ENCODE measurements at regions not wholly inside any gene's neighbourhood (a gene's known extent, or its start where the extent isn't known, plus 50 kb on each side); places are given as distances from the start of the nearest gene placed in this dataset.

DNA sequence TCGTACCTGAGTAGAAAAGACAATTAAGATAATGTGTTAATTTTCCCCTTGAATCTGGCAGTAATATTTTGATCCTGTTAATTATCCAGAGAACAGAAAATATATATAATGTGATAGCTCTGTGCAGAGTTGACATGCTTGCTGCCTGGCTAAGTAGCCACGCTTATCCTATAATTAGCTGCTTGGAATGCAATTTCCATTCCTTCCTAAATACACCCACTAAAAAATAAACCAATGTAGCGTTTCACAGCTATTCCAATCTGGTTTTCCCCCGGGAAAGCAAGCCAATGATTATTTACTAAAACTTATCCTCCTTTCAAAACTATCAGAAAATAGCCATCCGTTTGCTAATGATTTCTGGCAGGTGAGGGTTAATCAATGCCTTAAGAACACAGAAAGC, 134.5 kb upstream of the IRX5 start:
- H3K27ac ChIP-seq (ENCODE audit: extremely low read depth, low read depth, low read length), result no peak overlapping the region
- no peaks in the 10 kb centered on the region for H3K9me3 ChIP-seq (ENCODE audit: control insufficient read depth, insufficient read depth, low read depth, low read length)
- no peak for TF ChIP-seq ZNF629 (tag by site-specific recombination; IDR thresholded peaks at IDR 0.05)
- TF ChIP-seq ZBTB48 (tag by site-specific recombination; IDR thresholded peaks at IDR 0.05), result no peak
- no peak for TF ChIP-seq ZNF302 (tag by site-specific recombination; IDR thresholded peaks at IDR 0.05; ENCODE audit: low read depth)
- TF ChIP-seq, protein P1, sequence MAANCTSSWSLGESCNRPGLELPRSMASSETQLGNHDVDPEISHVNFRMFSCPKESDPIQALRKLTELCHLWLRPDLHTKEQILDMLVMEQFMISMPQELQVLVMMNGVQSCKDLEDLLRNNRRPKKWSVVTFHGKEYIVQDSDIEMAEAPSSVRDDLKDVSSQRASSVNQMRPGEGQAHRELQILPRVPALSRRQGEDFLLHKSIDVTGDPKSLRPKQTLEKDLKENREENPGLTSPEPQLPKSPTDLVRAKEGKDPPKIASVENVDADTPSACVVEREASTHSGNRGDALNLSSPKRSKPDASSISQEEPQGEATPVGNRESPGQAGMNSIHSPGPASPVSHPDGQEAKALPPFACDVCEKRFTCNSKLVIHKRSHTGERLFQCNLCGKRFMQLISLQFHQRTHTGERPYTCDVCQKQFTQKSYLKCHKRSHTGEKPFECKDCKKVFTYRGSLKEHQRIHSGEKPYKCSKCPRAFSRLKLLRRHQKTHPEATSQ (tag by site-specific recombination; IDR thresholded peaks at IDR 0.05), result no peak
- no peak for TF ChIP-seq ZNF140 (tag by site-specific recombination; IDR thresholded peaks at IDR 0.05)
- no peak for TF ChIP-seq GFI1B (tag by site-specific recombination; IDR thresholded peaks at IDR 0.05)
- TF ChIP-seq, protein P2, sequence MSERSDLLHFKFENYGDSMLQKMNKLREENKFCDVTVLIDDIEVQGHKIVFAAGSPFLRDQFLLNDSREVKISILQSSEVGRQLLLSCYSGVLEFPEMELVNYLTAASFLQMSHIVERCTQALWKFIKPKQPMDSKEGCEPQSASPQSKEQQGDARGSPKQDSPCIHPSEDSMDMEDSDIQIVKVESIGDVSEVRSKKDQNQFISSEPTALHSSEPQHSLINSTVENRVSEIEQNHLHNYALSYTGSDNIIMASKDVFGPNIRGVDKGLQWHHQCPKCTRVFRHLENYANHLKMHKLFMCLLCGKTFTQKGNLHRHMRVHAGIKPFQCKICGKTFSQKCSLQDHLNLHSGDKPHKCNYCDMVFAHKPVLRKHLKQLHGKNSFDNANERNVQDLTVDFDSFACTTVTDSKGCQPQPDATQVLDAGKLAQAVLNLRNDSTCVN (tag by site-specific recombination; optimal IDR thresholded peaks at IDR 0.05), result no peak
- TF ChIP-seq, protein P3, sequence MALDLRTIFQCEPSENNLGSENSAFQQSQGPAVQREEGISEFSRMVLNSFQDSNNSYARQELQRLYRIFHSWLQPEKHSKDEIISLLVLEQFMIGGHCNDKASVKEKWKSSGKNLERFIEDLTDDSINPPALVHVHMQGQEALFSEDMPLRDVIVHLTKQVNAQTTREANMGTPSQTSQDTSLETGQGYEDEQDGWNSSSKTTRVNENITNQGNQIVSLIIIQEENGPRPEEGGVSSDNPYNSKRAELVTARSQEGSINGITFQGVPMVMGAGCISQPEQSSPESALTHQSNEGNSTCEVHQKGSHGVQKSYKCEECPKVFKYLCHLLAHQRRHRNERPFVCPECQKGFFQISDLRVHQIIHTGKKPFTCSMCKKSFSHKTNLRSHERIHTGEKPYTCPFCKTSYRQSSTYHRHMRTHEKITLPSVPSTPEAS (tag by site-specific recombination; IDR thresholded peaks at IDR 0.05), result no peak
- TF ChIP-seq, protein P4, sequence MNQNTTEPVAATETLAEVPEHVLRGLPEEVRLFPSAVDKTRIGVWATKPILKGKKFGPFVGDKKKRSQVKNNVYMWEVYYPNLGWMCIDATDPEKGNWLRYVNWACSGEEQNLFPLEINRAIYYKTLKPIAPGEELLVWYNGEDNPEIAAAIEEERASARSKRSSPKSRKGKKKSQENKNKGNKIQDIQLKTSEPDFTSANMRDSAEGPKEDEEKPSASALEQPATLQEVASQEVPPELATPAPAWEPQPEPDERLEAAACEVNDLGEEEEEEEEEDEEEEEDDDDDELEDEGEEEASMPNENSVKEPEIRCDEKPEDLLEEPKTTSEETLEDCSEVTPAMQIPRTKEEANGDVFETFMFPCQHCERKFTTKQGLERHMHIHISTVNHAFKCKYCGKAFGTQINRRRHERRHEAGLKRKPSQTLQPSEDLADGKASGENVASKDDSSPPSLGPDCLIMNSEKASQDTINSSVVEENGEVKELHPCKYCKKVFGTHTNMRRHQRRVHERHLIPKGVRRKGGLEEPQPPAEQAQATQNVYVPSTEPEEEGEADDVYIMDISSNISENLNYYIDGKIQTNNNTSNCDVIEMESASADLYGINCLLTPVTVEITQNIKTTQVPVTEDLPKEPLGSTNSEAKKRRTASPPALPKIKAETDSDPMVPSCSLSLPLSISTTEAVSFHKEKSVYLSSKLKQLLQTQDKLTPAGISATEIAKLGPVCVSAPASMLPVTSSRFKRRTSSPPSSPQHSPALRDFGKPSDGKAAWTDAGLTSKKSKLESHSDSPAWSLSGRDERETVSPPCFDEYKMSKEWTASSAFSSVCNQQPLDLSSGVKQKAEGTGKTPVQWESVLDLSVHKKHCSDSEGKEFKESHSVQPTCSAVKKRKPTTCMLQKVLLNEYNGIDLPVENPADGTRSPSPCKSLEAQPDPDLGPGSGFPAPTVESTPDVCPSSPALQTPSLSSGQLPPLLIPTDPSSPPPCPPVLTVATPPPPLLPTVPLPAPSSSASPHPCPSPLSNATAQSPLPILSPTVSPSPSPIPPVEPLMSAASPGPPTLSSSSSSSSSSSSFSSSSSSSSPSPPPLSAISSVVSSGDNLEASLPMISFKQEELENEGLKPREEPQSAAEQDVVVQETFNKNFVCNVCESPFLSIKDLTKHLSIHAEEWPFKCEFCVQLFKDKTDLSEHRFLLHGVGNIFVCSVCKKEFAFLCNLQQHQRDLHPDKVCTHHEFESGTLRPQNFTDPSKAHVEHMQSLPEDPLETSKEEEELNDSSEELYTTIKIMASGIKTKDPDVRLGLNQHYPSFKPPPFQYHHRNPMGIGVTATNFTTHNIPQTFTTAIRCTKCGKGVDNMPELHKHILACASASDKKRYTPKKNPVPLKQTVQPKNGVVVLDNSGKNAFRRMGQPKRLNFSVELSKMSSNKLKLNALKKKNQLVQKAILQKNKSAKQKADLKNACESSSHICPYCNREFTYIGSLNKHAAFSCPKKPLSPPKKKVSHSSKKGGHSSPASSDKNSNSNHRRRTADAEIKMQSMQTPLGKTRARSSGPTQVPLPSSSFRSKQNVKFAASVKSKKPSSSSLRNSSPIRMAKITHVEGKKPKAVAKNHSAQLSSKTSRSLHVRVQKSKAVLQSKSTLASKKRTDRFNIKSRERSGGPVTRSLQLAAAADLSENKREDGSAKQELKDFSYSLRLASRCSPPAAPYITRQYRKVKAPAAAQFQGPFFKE (tag by site-specific recombination; IDR thresholded peaks at IDR 0.05; ENCODE audit: borderline replicate concordance), result no peak
- no peak for TF ChIP-seq ZNF560 (tag by site-specific recombination; IDR thresholded peaks at IDR 0.05; ENCODE audit: borderline replicate concordance)
- H3K4me3 ChIP-seq (ENCODE audit: low read depth, low read length), result no peak overlapping the region
- H3K36me3 ChIP-seq (ENCODE audit: control insufficient read depth in 2 of 2, insufficient read depth in 1 of 2, low read length in 2 of 2), result no peaks in the 10 kb centered on the region
- POLR2A ChIA-PET, result no interaction called here
- no peaks in the 10 kb centered on the region for H3K4me1 ChIP-seq (ENCODE audit: control insufficient read depth, insufficient read depth, low read length)
- CTCF ChIA-PET, result no interaction called here

DNA sequence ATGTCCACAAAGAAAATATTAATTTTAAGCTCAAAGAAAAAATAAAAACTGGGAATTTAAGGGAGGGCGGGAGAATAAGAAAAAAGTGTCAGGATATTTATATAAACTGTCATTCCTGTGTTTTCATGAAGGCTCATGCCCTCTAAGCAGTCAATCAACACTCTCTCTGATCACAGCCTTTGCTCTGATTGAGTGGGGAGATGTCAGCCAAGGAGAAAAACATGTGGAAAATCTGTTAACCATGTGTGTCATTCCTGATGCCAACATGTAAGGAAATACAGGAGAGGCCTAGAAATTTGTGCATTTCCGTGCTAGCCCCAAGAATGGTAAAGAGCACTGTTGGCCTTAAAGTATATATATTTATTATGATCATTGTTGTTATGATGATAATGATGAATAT, 137.9 kb upstream of the IRX5 start:
- POLR2A ChIA-PET, result no interaction called here
- no peak for TF ChIP-seq ZNF19 (tag by site-specific recombination; IDR thresholded peaks at IDR 0.05; ENCODE audit: low read depth)
- no peak for TF ChIP-seq ZNF23 (tag by site-specific recombination; IDR thresholded peaks at IDR 0.05; ENCODE audit: borderline replicate concordance)
- TF ChIP-seq TRIM28 (IDR thresholded peaks at IDR 0.05; ENCODE audit: borderline replicate concordance, low read length), result no peak
- no peak for TF ChIP-seq ZNF549 (tag by site-specific recombination; IDR thresholded peaks at IDR 0.05)
- TF ChIP-seq EGR2 (tag by site-specific recombination; IDR thresholded peaks at IDR 0.05; ENCODE audit: low read depth), result no peak
- TF ChIP-seq ZNF791 (tag by site-specific recombination; IDR thresholded peaks at IDR 0.05), result no peak
- TF ChIP-seq ZNF707 (tag by site-specific recombination; IDR thresholded peaks at IDR 0.05), result no peak
- no peak for TF ChIP-seq ZNF311 (tag by site-specific recombination; IDR thresholded peaks at IDR 0.05; ENCODE audit: borderline replicate concordance)
- no peak for TF ChIP-seq ZSCAN16 (tag by site-specific recombination; IDR thresholded peaks at IDR 0.05)
- no peak for TF ChIP-seq ZNF366 (tag by site-specific recombination; conservative IDR thresholded peaks at IDR 0.05)
- TF ChIP-seq, protein P5, sequence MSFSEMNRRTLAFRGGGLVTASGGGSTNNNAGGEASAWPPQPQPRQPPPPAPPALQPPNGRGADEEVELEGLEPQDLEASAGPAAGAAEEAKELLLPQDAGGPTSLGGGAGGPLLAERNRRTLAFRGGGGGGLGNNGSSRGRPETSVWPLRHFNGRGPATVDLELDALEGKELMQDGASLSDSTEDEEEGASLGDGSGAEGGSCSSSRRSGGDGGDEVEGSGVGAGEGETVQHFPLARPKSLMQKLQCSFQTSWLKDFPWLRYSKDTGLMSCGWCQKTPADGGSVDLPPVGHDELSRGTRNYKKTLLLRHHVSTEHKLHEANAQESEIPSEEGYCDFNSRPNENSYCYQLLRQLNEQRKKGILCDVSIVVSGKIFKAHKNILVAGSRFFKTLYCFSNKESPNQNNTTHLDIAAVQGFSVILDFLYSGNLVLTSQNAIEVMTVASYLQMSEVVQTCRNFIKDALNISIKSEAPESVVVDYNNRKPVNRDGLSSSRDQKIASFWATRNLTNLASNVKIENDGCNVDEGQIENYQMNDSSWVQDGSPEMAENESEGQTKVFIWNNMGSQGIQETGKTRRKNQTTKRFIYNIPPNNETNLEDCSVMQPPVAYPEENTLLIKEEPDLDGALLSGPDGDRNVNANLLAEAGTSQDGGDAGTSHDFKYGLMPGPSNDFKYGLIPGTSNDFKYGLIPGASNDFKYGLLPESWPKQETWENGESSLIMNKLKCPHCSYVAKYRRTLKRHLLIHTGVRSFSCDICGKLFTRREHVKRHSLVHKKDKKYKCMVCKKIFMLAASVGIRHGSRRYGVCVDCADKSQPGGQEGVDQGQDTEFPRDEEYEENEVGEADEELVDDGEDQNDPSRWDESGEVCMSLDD (tag by site-specific recombination; IDR thresholded peaks at IDR 0.05), result no peak
- TF ChIP-seq ZNF155 (tag by site-specific recombination; IDR thresholded peaks at IDR 0.05), result no peak

More for the DNA sequence above, 137.9 kb upstream of the IRX5 start:
- H3K4me1 ChIP-seq (ENCODE audit: control insufficient read depth, insufficient read depth, low read length), result no peaks in the 10 kb centered on the region
- no peak overlapping the region for H3K27ac ChIP-seq (ENCODE audit: extremely low read depth, low read depth, low read length)
- CTCF ChIA-PET, result interaction anchor here (0.7 to 0.9 kb wide), 2 partner anchors 12 to 83 kb away, joined by 3 to 4 read pairs; no protein-coding TSS in a partner anchor
- no peaks in the 10 kb centered on the region for H3K36me3 ChIP-seq (ENCODE audit: control insufficient read depth in 2 of 2, insufficient read depth in 1 of 2, low read length in 2 of 2)
- no peak overlapping the region for H3K4me3 ChIP-seq (ENCODE audit: low read depth, low read length)
- no peaks in the 10 kb centered on the region for H3K9me3 ChIP-seq (ENCODE audit: control insufficient read depth, insufficient read depth, low read depth, low read length)
